ENCODE measurements at regions not wholly inside any gene's neighbourhood (a gene's known extent, or its start where the extent isn't known, plus 50 kb on each side); places are given as distances from the start of the nearest gene placed in this dataset.

- Histone ChIP-seq H2AFZ (ENCODE audit: low read depth, low read length, poor library complexity, severe bottlenecking) (no peak overlapping the region), H3K36me3 (ENCODE audit: control insufficient read depth in 1 of 2, insufficient read depth in 2 of 2, low read length in 2 of 2) (no peaks in the 10 kb centered on the region), H4K20me1 (ENCODE audit: insufficient read depth) (no peaks in the 10 kb centered on the region), H3K4me1 (ENCODE audit: control insufficient read depth in 1 of 2, insufficient read depth in 2 of 2, low read length in 2 of 2) (no peaks in the 10 kb centered on the region), H3K4me3 (replicated peaks in 1 of 2; ENCODE audit: low read depth in 1 of 2, low read length in 2 of 2) (no peak overlapping the region), H3K9me3 (ENCODE audit: control insufficient read depth in 1 of 2, insufficient read depth in 1 of 2, low read depth in 1 of 2, low read length in 2 of 2) (no peaks in the 10 kb centered on the region), H3K9ac (ENCODE audit: low read length) (no peak overlapping the region), H3K79me2 (ENCODE audit: insufficient read depth, low read length) (no peaks in the 10 kb centered on the region), H3K27ac (ENCODE audit: low read depth, low read length) (no peak overlapping the region), H3K27me3 (ENCODE audit: insufficient read depth, low read length) (no peaks in the 10 kb centered on the region), H3K9me2 (ENCODE audit: insufficient read depth) (no peaks in the 10 kb centered on the region), H3K4me2 (ENCODE audit: low read length) (no peak overlapping the region)
- POLR2A ChIA-PET = no interaction called here
- RAD21 ChIA-PET (ENCODE audit: low non-redundant PET in 1 of 2, low total read pairs in 2 of 2, uncharacterized antibody in 2 of 2, unreplicated experiment in 2 of 2) = no interaction called here
- no peak for TF ChIP-seq SIN3A (IDR thresholded peaks at IDR 0.05; ENCODE audit: low read depth)
- no peak for TF ChIP-seq EZH2phosphoT487 (IDR thresholded peaks at IDR 0.05; ENCODE audit: borderline replicate concordance)
- no peak for TF ChIP-seq ZFX (IDR thresholded peaks at IDR 0.05)
- TF ChIP-seq ZBTB33 (IDR thresholded peaks at IDR 0.05; ENCODE audit: extremely low read depth, insufficient replicate concordance, low read length) = no peak
- no peak for TF ChIP-seq CTCF (IDR thresholded peaks at IDR 0.05 in 2 of 3, conservative IDR thresholded peaks at IDR 0.05 in 1 of 3; ENCODE audit: borderline replicate concordance in 1 of 3, insufficient read depth in 1 of 3, low read depth in 2 of 3, low read length in 2 of 3)
- intact Hi-C loops (cut with micrococcal nuclease) = no loop called here
- CTCF ChIA-PET = no interaction called here
- no TSS peak for BruUV-seq (replicated peaks)
- DNase-seq (ENCODE audit: low read depth, low spot score) = no peak
- ATAC-seq = no peak
Measured at GRCh38 chr18:45462179-45462578, 153.1 kb upstream of the SLC14A2 start.

GRCh38 chr18:45463451-45463850 is 151.8 kb upstream of the SLC14A2 start:
- DNase-seq (ENCODE audit: low read depth, low spot score) = no peak
- H3K27ac ChIP-seq (ENCODE audit: low read depth, low read length) = no peak overlapping the region
- no peaks in the 10 kb centered on the region for H3K9me2 ChIP-seq (ENCODE audit: insufficient read depth)
- BruUV-seq (replicated peaks) = no TSS peak
- no peak overlapping the region for H3K4me3 ChIP-seq (replicated peaks in 1 of 2; ENCODE audit: low read depth in 1 of 2, low read length in 2 of 2)
- H3K9me3 ChIP-seq (ENCODE audit: control insufficient read depth in 1 of 2, insufficient read depth in 1 of 2, low read depth in 1 of 2, low read length in 2 of 2) = no peaks in the 10 kb centered on the region
- POLR2A ChIA-PET = no interaction called here
- H3K36me3 ChIP-seq (ENCODE audit: control insufficient read depth in 1 of 2, insufficient read depth in 2 of 2, low read length in 2 of 2) = no peaks in the 10 kb centered on the region
- CTCF ChIA-PET = no interaction called here
- no peak for ATAC-seq
- no peaks in the 10 kb centered on the region for H4K20me1 ChIP-seq (ENCODE audit: insufficient read depth)
- no peaks in the 10 kb centered on the region for H3K27me3 ChIP-seq (ENCODE audit: insufficient read depth, low read length)
- no peak overlapping the region for H3K4me2 ChIP-seq (ENCODE audit: low read length)
- H3K9ac ChIP-seq (ENCODE audit: low read length) = no peak overlapping the region
- no peaks in the 10 kb centered on the region for H3K4me1 ChIP-seq (ENCODE audit: control insufficient read depth in 1 of 2, insufficient read depth in 2 of 2, low read length in 2 of 2)
- intact Hi-C loops (cut with micrococcal nuclease) = no loop called here
- H3K79me2 ChIP-seq (ENCODE audit: insufficient read depth, low read length) = no peaks in the 10 kb centered on the region
- RAD21 ChIA-PET (ENCODE audit: low non-redundant PET in 1 of 2, low total read pairs in 2 of 2, uncharacterized antibody in 2 of 2, unreplicated experiment in 2 of 2) = no interaction called here
- H2AFZ ChIP-seq (ENCODE audit: low read depth, low read length, poor library complexity, severe bottlenecking) = no peak overlapping the region
- TF ChIP-seq ELF1 (IDR thresholded peaks at IDR 0.05; ENCODE audit: borderline replicate concordance, low read depth) (no peak), CBX3 (IDR thresholded peaks at IDR 0.05; ENCODE audit: low read depth) (no peak), SRF (IDR thresholded peaks at IDR 0.05; ENCODE audit: low read depth) (no peak), REST (IDR thresholded peaks at IDR 0.05; ENCODE audit: low read depth) (no peak), CTCF (IDR thresholded peaks at IDR 0.05 in 2 of 3, conservative IDR thresholded peaks at IDR 0.05 in 1 of 3; ENCODE audit: borderline replicate concordance in 1 of 3, insufficient read depth in 1 of 3, low read depth in 2 of 3, low read length in 2 of 3) (no peak), JUND (IDR thresholded peaks at IDR 0.05) (no peak), EZH2phosphoT487 (IDR thresholded peaks at IDR 0.05; ENCODE audit: borderline replicate concordance) (no peak)
